ENCODE measurements at regions not wholly inside any gene's neighbourhood (a gene's known extent, or its start where the extent isn't known, plus 50 kb on each side); places are given as distances from the start of the nearest gene placed in this dataset.

DNA sequence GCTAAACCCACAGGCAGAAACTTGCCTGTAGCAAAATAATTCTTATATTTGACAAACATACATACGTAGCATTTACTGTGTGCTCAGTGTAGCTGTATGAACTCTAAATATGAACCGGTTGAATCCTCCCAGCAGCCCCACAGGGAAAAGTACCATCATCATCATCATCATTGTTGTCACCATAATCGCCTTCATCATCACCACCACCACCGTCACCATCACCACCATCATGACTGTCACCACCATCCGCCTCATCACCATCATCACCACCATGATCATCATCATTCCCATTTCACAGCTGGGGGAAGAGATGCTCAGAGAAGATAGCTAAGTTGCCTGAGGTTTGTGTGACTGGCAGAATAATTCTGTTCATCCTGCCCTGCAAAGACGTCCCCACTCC is 81.7 kb downstream of the IRF8 start:
- POLR2A ChIA-PET, result no interaction called here
- TF ChIP-seq, protein P1, sequence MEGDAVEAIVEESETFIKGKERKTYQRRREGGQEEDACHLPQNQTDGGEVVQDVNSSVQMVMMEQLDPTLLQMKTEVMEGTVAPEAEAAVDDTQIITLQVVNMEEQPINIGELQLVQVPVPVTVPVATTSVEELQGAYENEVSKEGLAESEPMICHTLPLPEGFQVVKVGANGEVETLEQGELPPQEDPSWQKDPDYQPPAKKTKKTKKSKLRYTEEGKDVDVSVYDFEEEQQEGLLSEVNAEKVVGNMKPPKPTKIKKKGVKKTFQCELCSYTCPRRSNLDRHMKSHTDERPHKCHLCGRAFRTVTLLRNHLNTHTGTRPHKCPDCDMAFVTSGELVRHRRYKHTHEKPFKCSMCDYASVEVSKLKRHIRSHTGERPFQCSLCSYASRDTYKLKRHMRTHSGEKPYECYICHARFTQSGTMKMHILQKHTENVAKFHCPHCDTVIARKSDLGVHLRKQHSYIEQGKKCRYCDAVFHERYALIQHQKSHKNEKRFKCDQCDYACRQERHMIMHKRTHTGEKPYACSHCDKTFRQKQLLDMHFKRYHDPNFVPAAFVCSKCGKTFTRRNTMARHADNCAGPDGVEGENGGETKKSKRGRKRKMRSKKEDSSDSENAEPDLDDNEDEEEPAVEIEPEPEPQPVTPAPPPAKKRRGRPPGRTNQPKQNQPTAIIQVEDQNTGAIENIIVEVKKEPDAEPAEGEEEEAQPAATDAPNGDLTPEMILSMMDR (IDR thresholded peaks at IDR 0.05; ENCODE audit: control extremely low read depth, extremely low read depth, low read depth, missing control alignments), result no peak
- no peak for DNase-seq (ENCODE audit: extremely low spot score)
- CTCF ChIA-PET, result interaction anchor here (0.9 to 11.3 kb wide), 6 partner anchors 10 to 160 kb away, joined by 3 to 162 read pairs (median 4); no protein-coding TSS in a partner anchor

DNA sequence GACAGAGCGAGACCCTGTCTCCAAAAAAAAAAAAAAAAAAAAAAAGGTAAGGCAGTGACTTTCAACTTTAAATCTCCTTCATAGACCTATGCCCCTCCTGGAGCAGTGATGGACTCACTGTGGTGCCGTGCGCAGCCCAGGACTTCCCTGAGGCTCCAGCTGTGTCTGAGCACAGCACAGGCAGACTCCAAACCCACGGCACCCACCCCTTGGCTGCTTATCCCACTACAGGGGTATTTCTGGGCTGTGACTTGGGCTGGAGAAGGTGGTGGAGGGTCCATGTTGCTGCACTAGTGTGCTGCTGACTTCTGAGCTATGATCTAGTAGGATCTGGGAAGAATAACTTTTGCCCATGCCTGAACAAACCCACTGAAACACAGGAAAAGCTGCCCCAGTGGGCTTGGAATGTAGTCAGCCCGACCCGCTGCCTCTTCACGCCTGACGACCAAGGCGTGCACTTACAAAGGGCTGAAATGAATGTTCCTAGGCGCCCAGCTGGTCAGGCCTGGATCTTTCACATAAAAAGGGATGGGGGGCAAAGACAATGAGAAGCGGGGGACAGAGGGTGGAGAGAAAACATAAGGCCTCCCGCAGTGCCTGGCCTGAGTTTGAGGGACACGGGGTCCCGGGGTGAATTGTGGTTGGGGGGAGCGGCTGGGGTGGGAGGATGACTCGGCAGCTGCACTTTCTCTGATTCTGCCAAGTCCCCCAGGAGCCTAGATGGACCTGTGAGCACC is 83.0 kb downstream of the IRF8 start:
- DNase-seq (ENCODE audit: extremely low spot score), result no peak
- CTCF ChIA-PET, result interaction anchor here (0.9 to 11.3 kb wide), 5 partner anchors 11 to 161 kb away, joined by 3 to 162 read pairs (median 4); no protein-coding TSS in a partner anchor
- POLR2A ChIA-PET, result interaction anchor here (0.6 kb wide), 2 partner anchors 17 to 226 kb away, joined by 3 to 5 read pairs; no protein-coding TSS in a partner anchor
- TF ChIP-seq, protein P1 (IDR thresholded peaks at IDR 0.05; ENCODE audit: control extremely low read depth, extremely low read depth, low read depth, missing control alignments), result no peak

DNA sequence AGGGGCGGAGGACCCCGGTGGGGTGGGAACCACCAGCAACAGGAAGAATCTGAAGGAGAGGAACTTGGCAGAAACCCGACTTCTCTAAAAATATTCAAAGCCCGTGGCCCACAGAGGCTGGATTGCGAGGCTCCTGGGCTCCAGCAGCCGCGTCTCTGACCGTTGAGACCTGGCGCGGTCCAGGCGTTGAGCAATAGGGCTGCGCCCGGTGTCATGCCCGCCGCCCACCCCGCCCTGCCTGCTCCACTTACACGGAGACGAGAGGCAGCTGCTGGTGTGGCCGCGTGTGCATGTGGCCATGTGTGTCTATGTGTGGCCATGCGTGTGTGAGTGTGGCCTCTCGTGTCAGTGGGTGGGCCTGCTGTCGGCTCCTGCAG is 83.6 kb downstream of the IRF8 start:
- TF ChIP-seq, protein P1 (IDR thresholded peaks at IDR 0.05; ENCODE audit: control extremely low read depth, extremely low read depth, low read depth, missing control alignments), result no peak
- ChIA-PET POLR2A (no interaction called here), CTCF (interaction anchor here (0.9 to 11.3 kb wide), 2 partner anchors 11 to 162 kb away, joined by 3 to 162 read pairs; no protein-coding TSS in a partner anchor)
- DNase-seq (ENCODE audit: extremely low spot score), result no peak

DNA sequence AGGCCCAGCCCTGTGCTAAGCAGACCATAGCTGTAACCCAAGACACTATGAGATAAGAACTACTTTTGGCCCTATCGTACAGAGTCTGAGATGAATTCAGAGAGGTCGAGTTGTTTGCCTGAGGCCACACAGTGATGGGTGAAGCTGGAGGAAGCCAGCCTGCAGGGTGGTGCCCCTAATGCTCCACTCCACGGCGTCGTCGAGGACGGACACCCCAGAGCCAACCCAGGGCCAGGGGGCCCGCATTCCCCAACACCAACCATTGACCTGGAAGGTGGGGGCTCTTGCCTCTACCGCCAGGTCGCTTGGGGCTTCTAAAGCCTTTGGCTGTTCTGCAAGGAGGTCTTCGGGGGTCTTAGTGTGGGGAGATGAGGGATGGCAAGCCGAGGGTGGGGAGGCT is 84.1 kb downstream of the IRF8 start:
- ChIA-PET POLR2A (no interaction called here), CTCF (interaction anchor here (1.3 to 11.3 kb wide), 2 partner anchors 33 to 162 kb away, joined by 5 to 162 read pairs; no protein-coding TSS in a partner anchor)
- TF ChIP-seq, protein P1 (IDR thresholded peaks at IDR 0.05; ENCODE audit: control extremely low read depth, extremely low read depth, low read depth, missing control alignments), result no peak
- no peak for DNase-seq (ENCODE audit: extremely low spot score)

DNA sequence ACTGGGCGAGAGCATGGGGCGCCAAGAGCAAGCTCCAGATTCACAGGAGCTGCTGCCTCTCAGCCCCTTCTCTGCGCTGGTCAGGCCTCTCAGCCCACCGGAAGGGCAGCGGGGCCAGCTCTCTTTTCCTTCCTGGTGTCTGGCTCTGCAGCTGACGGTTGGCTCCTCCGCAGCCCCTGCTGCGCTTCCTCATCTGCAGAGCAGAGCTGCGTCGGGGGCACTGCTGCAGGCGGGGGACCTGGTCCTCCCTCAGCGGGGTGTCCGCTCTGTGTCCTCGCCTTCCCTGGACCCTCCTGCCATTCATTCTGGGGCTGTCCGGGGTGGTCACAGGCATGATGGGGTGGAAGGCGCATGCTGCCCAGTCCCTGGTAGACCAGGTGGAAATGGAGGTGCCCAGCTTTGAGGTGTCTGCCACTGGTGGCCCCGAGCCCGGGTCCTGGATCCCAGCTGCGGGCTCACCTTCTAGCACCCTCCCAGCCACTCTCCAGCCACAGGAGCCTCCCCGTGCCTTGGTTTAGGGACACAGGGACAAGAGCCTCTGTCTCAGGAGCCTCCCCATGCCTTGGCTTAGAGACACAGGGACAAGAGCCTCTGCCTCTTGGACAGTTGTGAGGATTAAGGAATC is 84.8 kb downstream of the IRF8 start:
- POLR2A ChIA-PET, result no interaction called here
- DNase-seq (ENCODE audit: extremely low spot score), result no peak
- TF ChIP-seq, protein P1 (IDR thresholded peaks at IDR 0.05; ENCODE audit: control extremely low read depth, extremely low read depth, low read depth, missing control alignments), result no peak
- CTCF ChIA-PET, result interaction anchor here (1.3 to 11.3 kb wide), 2 partner anchors 32 to 163 kb away, joined by 5 to 162 read pairs; no protein-coding TSS in a partner anchor

DNA sequence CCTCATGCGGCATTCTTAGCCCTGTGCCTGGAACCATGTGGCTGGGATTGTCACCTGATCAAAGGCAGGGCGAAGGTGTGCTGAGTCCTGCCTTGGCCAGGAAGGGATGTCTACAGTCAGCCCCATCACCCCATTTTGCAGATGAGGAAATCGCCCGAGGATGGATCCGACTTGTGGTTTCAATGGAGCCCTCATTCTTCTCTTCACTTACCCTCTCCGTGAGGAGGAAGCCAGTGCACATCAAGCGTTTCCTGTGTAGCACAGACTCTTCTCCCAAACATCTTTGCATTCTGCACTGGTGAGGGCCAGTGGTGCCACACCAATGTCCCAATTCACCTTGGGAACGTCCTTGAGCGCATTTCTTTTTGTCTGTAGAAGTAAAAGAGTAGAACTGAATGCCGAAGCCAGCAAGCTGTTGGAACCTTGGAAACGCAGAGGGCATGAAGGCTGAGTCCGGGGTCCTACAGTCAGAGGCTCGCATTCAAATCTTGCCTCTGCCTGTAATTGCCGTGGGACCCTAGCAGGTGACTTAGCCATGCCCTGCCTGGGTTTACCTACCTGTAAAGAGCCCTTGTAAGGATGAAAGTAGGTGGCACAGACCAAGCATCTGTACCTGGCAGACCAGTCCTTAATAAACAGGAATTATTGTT is 85.4 kb downstream of the IRF8 start:
- DNase-seq (ENCODE audit: extremely low spot score), result no peak
- ChIA-PET POLR2A (no interaction called here), CTCF (interaction anchor here (1.3 to 11.3 kb wide), 2 partner anchors 32 to 164 kb away, joined by 5 to 162 read pairs; no protein-coding TSS in a partner anchor)
- TF ChIP-seq, protein P1 (IDR thresholded peaks at IDR 0.05; ENCODE audit: control extremely low read depth, extremely low read depth, low read depth, missing control alignments), result no peak
